K562 (cell line): ENCODE measurements at regions not wholly inside any gene's neighbourhood (a gene's known extent, or its start where the extent isn't known, plus 50 kb on each side); places are given as distances from the start of the nearest gene placed in this dataset.

ENCODE experiments used
- ESRRA ChIP-seq: fragments of 450-650 bp; IDR thresholded peaks from 2 replicates; pipeline ENCODE4 v1.6.1; 2014; ENCODE audit warnings: low read depth, mild to moderate bottlenecking, moderate library complexity, borderline replicate concordance
- ETS2 ChIP-seq: IDR thresholded peaks from 2 replicates; pipeline ENCODE4 v1.6.1; 2016; ENCODE audit warnings: borderline replicate concordance, missing genetic modification characterization, mild to moderate bottlenecking, moderate library complexity, missing compliant biosample characterization; ENCODE audit not compliant: poor library complexity, severe bottlenecking
- HDAC2 ChIP-seq: fragments of 450-650 bp; IDR thresholded peaks from 2 replicates; pipeline ENCODE4 v1.6.1; 2016; ENCODE audit warnings: mild to moderate bottlenecking
- TGIF2 ChIP-seq: sonication (generic); formaldehyde crosslinking; IDR thresholded peaks from 2 replicates; pipeline ENCODE4 v1.8.1; 2022; ENCODE audit warnings: mild to moderate bottlenecking, missing genetic modification reagents, moderate library complexity
- TF ChIP-seq, protein P1 (sequence below), 2 experiments: fragments of 450-650 bp in 1 of 2; sonication (generic) in 1 of 2; formaldehyde crosslinking in 1 of 2; IDR thresholded peaks; 2 replicates each; pipeline versions ENCODE4 v1.7.1 to v1.9.0; 2016 to 2022; ENCODE audit warnings: inconsistent platforms in 1 of 2, mild to moderate bottlenecking in 1 of 2, missing genetic modification reagents in 1 of 2

DNA sequence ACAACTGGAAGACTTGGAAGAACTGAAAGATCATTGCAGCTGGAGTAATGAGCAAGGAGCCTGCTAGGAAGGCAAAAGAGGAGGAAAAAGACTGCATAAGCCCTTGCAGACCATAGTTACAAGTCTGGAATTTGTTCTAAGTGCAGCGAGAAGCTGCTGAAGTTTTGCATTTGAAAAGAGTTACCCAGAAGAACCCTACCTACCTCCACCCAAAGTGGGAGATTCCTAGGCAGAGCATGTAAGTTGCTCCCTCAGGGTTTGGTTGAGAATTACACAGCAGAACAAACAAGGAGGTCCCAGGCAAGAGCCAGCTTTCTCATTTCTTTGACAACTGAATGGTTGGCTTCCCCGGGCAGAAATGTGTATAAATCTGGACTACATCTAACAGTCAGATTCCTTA lies 118.7 kb upstream of the NUDT7 start:
- TF ChIP-seq TGIF2 (no peak), ESRRA (no peak), ETS2 (tag) (no peak), HDAC2 (no peak)
- TF ChIP-seq, protein P1, sequence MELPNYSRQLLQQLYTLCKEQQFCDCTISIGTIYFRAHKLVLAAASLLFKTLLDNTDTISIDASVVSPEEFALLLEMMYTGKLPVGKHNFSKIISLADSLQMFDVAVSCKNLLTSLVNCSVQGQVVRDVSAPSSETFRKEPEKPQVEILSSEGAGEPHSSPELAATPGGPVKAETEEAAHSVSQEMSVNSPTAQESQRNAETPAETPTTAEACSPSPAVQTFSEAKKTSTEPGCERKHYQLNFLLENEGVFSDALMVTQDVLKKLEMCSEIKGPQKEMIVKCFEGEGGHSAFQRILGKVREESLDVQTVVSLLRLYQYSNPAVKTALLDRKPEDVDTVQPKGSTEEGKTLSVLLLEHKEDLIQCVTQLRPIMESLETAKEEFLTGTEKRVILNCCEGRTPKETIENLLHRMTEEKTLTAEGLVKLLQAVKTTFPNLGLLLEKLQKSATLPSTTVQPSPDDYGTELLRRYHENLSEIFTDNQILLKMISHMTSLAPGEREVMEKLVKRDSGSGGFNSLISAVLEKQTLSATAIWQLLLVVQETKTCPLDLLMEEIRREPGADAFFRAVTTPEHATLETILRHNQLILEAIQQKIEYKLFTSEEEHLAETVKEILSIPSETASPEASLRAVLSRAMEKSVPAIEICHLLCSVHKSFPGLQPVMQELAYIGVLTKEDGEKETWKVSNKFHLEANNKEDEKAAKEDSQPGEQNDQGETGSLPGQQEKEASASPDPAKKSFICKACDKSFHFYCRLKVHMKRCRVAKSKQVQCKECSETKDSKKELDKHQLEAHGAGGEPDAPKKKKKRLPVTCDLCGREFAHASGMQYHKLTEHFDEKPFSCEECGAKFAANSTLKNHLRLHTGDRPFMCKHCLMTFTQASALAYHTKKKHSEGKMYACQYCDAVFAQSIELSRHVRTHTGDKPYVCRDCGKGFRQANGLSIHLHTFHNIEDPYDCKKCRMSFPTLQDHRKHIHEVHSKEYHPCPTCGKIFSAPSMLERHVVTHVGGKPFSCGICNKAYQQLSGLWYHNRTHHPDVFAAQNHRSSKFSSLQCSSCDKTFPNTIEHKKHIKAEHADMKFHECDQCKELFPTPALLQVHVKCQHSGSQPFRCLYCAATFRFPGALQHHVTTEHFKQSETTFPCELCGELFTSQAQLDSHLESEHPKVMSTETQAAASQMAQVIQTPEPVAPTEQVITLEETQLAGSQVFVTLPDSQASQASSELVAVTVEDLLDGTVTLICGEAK (IDR thresholded peaks at IDR 0.05) = no peak
- TF ChIP-seq, protein P1 (CRISPR knock-in tag; IDR thresholded peaks at IDR 0.05) = no peak
